Endothelial cell (in vitro differentiated cells): ENCODE measurements at regions not wholly inside any gene's neighbourhood (a gene's known extent, or its start where the extent isn't known, plus 50 kb on each side); places are given as distances from the start of the nearest gene placed in this dataset.

Experiments used
- DNase-seq: peaks from one replicate; pipeline ENCODE4 v3.0.0; 2021; ENCODE audit warnings: low spot score
- H3K27ac Mint-ChIP-seq: one replicate; pipeline ENCODE4 v1.8.0; 2021; ENCODE audit warnings: mixed read lengths, inconsistent platforms; ENCODE audit not compliant: unreplicated experiment
- H3K27me3 Mint-ChIP-seq: one replicate; pipeline ENCODE4 v1.8.0; 2021; ENCODE audit warnings: mild to moderate bottlenecking, moderate library complexity, mixed read lengths, inconsistent platforms; ENCODE audit not compliant: unreplicated experiment
- H3K36me3 Mint-ChIP-seq: one replicate; pipeline ENCODE4 v1.8.0; 2021; ENCODE audit warnings: mild to moderate bottlenecking, low read depth, mixed read lengths, inconsistent platforms; ENCODE audit not compliant: unreplicated experiment
- H3K4me1 Mint-ChIP-seq: one replicate; pipeline ENCODE4 v1.8.0; 2021; ENCODE audit warnings: mild to moderate bottlenecking, mixed read lengths, inconsistent platforms; ENCODE audit not compliant: unreplicated experiment
- H3K4me3 Mint-ChIP-seq: one replicate; pipeline ENCODE4 v1.8.0; 2021; ENCODE audit warnings: mild to moderate bottlenecking, mixed read lengths, inconsistent platforms; ENCODE audit not compliant: unreplicated experiment
- H3K9me3 Mint-ChIP-seq: one replicate; pipeline ENCODE4 v1.8.0; 2021; ENCODE audit warnings: mixed read lengths, inconsistent platforms; ENCODE audit not compliant: unreplicated experiment
- CTCF ChIP-seq: fragments of 200-600 bp; sonication (generic); IDR thresholded peaks from one replicate; pipeline ENCODE4 v1.5.0; 2021; ENCODE audit warnings: antibody characterized with exemption; ENCODE audit not compliant: unreplicated experiment

GRCh38 chr7:49564379-49564714 lies 209.1 kb upstream of the VWC2 start:
- TF ChIP-seq CTCF, result no peak
- Mint-ChIP-seq H3K36me3 (no peaks in the 10 kb centered on the region), H3K27me3 (no peaks in the 10 kb centered on the region), H3K9me3 (peaks cover 4% of the 10 kb centered on the region), H3K4me3 (no peak overlapping the region), H3K27ac (no peak overlapping the region), H3K4me1 (peaks cover 3% of the 10 kb centered on the region)
- no peak for DNase-seq

GRCh38 chr7:49577576-49577975 lies 195.9 kb upstream of the VWC2 start:
- no peak for DNase-seq
- Mint-ChIP-seq H3K27me3 (no peaks in the 10 kb centered on the region), H3K4me3 (no peak overlapping the region), H3K36me3 (no peaks in the 10 kb centered on the region), H3K27ac (no peak overlapping the region), H3K4me1 (no peaks in the 10 kb centered on the region), H3K9me3 (no peaks in the 10 kb centered on the region)
- no peak for TF ChIP-seq CTCF

- no peak overlapping the region for H3K27ac Mint-ChIP-seq
- no peak overlapping the region for H3K4me3 Mint-ChIP-seq
- H3K9me3 Mint-ChIP-seq, result no peaks in the 10 kb centered on the region
- H3K4me1 Mint-ChIP-seq, result no peaks in the 10 kb centered on the region
- no peak for DNase-seq
- no peak for TF ChIP-seq CTCF
- H3K27me3 Mint-ChIP-seq, result no peaks in the 10 kb centered on the region
- no peaks in the 10 kb centered on the region for H3K36me3 Mint-ChIP-seq
These were observed 194.0 kb upstream of the VWC2 start for GRCh38 chr7:49579408-49579807.

- no peaks in the 10 kb centered on the region for H3K27me3 Mint-ChIP-seq
- no peak for DNase-seq
- TF ChIP-seq CTCF, result no peak
- no peak overlapping the region for H3K27ac Mint-ChIP-seq
- H3K4me1 Mint-ChIP-seq, result no peaks in the 10 kb centered on the region
- H3K4me3 Mint-ChIP-seq, result no peak overlapping the region
- no peaks in the 10 kb centered on the region for H3K36me3 Mint-ChIP-seq
- no peaks in the 10 kb centered on the region for H3K9me3 Mint-ChIP-seq
These were observed 193.4 kb upstream of the VWC2 start for GRCh38 chr7:49580000-49580399.

- H3K27ac Mint-ChIP-seq, result no peak overlapping the region
- H3K9me3 Mint-ChIP-seq, result no peaks in the 10 kb centered on the region
- no peaks in the 10 kb centered on the region for H3K27me3 Mint-ChIP-seq
- no peaks in the 10 kb centered on the region for H3K4me1 Mint-ChIP-seq
- no peak overlapping the region for H3K4me3 Mint-ChIP-seq
- TF ChIP-seq CTCF, result no peak
- no peak for DNase-seq
- H3K36me3 Mint-ChIP-seq, result no peaks in the 10 kb centered on the region
These were observed 192.7 kb upstream of the VWC2 start for GRCh38 chr7:49580761-49581160.
